Transverse colon (tissue), 3 donors: ENCODE measurements at regions not wholly inside any gene's neighbourhood (a gene's known extent, or its start where the extent isn't known, plus 50 kb on each side); places are given as distances from the start of the nearest gene placed in this dataset.

Source experiments
- POLR2A ChIP-seq: fragments of 450-650 bp; IDR thresholded peaks from one replicate; pipeline ENCODE4 v1.6.1; 2016; ENCODE audit warnings: antibody characterized with exemption, mild to moderate bottlenecking, moderate library complexity
- TF ChIP-seq, protein P1 (sequence below), 5 experiments: fragments of 200-600 bp in 3 of 5; fragments of 450-650 bp in 2 of 5; sonication (generic) in 3 of 5; IDR thresholded peaks; 1 replicate in 2 of 5; 2 replicates in 3 of 5; pipeline ENCODE4 v1.5.1; 2016 to 2017; ENCODE audit warnings: antibody characterized with exemption in 5 of 5, inconsistent platforms in 3 of 5, mild to moderate bottlenecking in 2 of 5, moderate library complexity in 1 of 5

DNA sequence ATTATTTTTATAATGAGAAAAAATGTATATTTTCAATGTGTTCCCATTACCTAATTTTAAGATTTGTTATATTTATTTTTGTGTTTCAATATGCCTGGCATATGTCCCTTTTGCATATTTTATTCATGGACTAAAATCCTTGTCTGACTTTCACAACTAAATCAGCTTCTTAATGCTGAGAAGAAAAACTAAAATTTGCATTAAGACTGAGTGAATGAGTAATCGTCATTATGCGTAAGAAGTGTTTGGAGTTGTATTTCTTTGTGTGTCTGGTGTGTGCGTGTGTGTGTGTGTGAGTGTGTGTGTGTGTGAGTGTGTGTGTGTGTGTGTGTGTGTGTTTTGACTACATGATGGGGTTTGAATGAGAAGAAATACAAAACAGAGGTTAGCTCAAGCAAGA is 201.7 kb upstream of the SP8 start:
- TF ChIP-seq, protein P1, sequence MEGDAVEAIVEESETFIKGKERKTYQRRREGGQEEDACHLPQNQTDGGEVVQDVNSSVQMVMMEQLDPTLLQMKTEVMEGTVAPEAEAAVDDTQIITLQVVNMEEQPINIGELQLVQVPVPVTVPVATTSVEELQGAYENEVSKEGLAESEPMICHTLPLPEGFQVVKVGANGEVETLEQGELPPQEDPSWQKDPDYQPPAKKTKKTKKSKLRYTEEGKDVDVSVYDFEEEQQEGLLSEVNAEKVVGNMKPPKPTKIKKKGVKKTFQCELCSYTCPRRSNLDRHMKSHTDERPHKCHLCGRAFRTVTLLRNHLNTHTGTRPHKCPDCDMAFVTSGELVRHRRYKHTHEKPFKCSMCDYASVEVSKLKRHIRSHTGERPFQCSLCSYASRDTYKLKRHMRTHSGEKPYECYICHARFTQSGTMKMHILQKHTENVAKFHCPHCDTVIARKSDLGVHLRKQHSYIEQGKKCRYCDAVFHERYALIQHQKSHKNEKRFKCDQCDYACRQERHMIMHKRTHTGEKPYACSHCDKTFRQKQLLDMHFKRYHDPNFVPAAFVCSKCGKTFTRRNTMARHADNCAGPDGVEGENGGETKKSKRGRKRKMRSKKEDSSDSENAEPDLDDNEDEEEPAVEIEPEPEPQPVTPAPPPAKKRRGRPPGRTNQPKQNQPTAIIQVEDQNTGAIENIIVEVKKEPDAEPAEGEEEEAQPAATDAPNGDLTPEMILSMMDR (IDR thresholded peaks at IDR 0.05) = no peak
- TF ChIP-seq POLR2A = no peak
